Sigmoid colon (tissue), 4 donors: ENCODE measurements at regions not wholly inside any gene's neighbourhood (a gene's known extent, or its start where the extent isn't known, plus 50 kb on each side); places are given as distances from the start of the nearest gene placed in this dataset.

ENCODE experiments used
- CTCF ChIP-seq, 4 experiments: fragments of 450-650 bp in 3 of 4; fragments of 200-600 bp in 1 of 4; IDR thresholded peaks; one replicate each; pipeline ENCODE4 v1.5.1; 2016 to 2019; ENCODE audit warnings: antibody characterized with exemption in 4 of 4, mild to moderate bottlenecking in 3 of 4, moderate library complexity in 2 of 4
- POLR2A ChIP-seq, 2 donors: fragments of 450-650 bp; IDR thresholded peaks; one replicate each; pipeline ENCODE4 v1.6.1; 2016; ENCODE audit warnings: antibody characterized with exemption in 2 of 2, mild to moderate bottlenecking in 2 of 2, moderate library complexity in 2 of 2
- POLR2AphosphoS5 ChIP-seq, 4 donors: sonication (generic); formaldehyde crosslinking; IDR thresholded peaks; one replicate each; pipeline ENCODE4 v1.6.1; 2017; ENCODE audit warnings: antibody characterized with exemption in 4 of 4

DNA sequence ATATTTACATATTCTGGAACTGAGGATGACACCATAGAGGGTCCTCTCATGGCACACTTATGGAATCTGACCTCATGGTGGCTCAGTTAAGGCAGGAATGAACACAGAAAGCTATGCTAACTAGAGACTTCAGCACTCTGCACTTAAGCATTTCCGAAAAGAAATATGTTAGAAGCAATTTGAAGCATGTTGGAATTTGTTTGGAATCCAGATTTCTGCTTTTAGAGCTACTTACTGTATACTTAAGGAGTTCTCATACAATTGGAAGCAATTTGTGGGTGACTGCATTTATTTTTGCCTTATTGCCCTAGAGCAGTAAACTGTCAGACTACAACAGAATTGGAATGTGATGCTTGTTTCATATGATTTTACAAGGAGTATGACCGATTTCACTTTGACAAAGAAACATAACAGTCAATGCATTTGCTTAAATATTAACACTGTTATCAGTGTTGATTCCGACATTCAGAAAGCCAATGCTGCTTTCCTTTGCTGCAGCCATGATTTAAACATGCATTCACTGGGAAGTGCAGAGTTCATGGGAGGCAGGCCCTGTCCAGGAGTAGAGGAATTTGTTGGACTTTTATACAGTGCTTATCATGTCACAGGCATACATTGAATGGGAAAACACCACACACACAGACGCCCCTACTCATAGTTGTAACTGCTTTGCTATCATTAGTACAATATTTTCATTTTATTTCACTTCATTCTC, 244.4 kb downstream of the SAMD5 start:
- TF ChIP-seq CTCF (IDR thresholded peaks at IDR 0.05) (no peak), POLR2AphosphoS5 (IDR thresholded peaks at IDR 0.05) (no peak), POLR2A (IDR thresholded peaks at IDR 0.05) (no peak)
